ENCODE measurements at regions not wholly inside any gene's neighbourhood (a gene's known extent, or its start where the extent isn't known, plus 50 kb on each side); places are given as distances from the start of the nearest gene placed in this dataset.
"Not testable (repeated sequence)": the region's sequence is repeated elsewhere in the genome, so short reads cannot be mapped to it uniquely, and the experiment has no call there.

DNA sequence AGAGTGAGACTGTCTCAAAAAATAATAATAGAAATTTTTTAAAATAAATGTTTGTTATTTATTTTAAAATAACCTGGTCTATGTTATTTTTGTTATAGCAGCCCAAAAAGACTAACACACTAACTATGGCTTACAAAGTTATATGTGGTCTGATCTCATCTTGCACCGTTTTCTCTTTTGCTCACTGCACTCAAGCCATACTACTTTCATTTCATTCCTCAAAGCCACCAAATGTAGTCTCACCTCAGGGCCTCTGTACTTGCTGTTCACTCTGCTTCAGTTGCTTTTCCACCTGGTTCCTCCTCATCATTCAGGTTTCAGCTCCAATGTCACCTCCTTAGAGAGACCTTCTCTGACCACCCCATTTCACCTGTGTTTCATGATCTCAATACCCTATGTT is 55.2 kb upstream of the MDM1 start:
- no peak for DNase-seq

DNA sequence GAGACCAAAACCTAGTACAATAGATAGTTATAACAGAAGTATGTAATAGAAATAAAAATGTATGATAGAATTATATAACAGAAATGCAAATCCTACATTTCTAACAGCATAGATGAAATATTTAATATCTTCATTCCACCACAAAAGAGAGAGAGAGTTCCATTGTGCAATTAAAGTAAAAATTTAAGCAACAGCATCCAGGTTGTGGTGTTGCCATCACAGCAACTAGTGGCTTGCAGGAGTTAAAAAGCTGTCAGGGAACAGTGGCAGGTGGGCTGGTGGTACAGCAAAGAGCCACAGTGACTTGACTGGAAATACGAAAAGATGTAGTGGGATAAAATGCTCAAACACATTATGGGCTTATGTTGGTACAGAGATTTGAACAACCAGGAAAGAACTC is 57.1 kb upstream of the MDM1 start:
- no peak for DNase-seq

DNA sequence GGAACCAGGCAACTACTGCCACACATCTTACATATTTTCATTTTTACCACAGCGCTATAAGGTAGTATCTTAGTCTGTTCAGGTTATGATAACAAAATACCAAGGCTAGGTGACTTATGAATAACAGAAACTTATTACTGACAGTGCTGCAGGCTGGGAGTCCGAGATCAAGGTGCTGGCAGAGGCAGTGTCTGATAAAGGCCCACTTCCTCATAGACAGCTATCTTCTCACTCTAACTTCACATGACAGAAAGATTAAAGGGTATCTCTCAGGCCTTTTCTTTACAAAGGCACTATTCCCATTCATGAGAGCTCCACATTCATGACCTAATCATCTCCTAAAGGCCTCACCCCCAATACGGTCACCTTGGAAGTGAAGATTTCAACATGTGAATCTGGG is 59.8 kb upstream of the MDM1 start:
- no peak for DNase-seq

DNA sequence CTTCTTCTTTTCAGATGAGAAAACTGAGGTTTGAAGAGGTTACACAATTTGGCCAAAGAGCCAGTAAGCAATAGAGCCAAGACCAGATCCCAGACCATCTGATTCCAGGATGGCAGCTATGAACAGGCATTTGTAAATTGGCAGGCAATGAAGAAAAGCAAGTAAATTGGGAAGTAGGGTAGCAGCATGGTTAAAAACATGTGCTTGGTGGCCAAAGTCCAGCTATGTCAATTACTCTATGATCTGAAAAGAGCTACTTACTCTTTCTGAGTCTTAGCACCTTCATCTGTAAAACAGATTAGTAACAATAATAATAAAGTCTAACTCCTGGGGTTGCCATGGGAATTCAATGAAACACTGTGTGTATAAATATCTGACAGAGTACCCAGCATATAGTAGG is 60.2 kb upstream of the MDM1 start:
- no peak for DNase-seq

DNA sequence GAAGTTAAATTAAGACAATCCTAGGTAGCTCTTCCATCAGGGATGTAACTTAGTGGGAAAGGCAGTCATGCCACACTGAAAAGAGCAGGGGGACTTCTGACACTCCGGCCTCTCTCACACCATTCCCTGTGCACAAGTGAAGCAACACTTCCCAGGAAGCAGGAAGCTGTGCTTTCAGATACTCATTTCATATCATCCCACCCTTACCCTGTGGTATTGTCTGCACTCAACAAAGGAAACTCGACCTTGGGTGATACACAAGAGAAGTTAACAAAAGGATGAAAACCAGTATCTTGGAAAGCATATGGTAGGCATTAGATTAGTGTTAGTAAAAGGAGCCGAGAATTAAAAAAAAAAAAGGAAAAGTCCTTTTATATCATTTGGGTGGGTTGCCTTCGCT is 61.3 kb upstream of the MDM1 start:
- DNase-seq = no peak

DNA sequence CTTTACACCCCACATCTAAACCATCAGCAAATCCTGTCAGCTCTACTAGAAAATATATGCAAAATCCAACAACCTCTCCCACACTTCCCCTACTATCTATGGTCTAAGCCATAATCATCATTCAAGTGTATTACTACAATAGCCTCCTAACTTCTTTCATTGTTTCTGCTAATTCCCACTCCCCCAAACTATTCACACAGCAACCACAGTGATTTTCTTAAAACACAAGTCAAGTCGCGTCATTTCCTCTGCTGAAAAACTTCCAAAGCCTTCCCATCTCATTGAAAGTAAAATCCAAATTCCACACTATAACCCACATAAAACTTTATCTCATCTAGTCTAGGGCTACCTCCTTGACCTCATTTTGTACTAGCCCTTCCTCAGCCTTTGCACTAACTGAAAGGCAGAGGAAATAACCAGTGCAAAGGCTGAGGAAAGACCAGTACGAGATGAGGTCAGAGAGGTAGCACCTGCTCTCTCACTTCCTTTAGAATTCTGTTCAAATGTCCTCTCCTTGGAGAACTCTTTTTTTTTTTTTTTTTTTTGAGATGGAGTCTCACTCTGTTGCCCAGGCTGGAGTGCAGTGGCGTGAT is 65.5 kb upstream of the MDM1 start:
- no peak for DNase-seq

DNA sequence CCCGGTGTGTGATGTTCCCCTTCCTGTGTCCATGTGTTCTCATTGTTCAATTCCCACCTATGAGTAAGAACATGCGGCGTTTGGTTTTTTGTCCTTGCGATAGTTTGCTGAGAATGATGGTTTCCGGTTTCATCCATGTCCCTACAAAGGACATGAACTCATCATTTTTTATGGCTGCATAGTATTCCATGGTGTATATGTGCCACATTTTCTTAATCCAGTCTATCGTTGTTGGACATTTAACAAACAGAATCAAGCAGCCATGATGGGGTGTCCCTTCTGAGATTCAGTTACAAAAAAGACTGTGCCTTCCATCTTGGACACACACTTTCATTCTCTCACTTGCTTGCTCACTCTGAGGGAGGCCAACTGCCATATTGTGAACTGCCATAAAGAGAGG is 66.5 kb upstream of the MDM1 start:
- not testable (repeated sequence) for DNase-seq

DNA sequence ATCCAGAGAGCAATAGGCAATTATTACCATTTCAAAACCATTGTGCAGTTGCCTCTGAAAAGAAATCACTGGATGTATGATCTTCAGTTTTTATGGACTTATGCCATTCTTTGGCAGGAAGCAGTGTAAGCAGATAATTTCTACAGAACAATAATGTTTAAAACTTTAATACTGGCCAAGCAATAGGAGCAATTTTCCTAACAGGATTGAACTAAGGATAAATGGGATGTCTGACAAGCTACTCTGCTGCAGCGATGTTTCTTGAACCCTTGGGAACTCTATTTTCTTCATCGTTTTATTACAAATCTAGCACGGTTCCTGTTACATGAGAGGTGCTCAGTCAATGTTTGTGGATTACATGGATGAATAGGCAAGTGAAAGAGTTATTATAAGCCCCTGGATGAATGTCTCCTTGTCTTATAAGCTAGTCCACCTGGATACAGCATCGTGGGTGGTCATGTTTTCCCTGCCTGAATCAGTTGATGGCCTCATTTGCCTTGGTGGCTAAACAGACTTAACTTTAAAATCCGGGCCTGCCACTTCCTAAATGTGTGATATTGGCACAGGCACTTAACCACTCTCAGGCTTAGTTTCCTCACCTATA is 68.2 kb upstream of the MDM1 start:
- DNase-seq = no peak

DNA sequence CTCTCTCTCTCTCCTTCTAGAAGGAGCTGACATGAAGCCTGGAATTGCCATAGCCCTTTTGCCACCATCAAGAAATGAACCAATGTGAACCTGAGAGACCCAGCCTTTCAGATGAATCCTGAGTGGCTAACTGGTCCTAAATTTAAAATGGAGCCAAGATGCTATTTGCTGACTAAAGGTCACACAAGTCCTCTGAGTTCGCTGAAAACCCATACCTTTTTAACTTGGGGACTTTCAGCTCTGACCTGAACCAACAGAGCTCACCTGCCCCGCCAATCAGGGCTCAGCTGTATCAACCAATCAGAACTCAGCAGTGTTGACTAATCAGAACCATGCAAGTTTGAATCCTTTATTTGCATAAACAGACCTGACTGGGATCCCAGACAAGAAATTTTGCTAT is 70.3 kb upstream of the MDM1 start:
- DNase-seq = no peak

DNA sequence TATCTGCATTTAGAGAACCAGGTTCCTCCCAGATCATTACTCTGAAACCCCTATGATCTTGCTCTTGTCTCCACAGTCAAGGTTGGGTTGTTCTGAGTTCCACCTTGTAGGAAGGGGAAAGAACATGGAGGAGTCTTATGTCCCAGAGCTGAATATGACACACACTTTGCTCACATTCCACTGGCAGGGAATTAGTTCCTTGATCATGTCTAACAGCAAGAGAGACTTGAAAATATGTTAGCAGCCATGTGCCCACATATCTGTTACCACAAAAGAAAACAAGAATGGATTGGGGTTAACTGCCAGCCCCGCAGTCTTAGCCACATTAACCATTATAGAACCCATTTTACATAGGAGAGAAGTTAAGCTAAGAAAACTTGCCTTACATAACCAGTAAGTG is 71.1 kb upstream of the MDM1 start:
- peak; percentile 36 for DNase-seq

DNA sequence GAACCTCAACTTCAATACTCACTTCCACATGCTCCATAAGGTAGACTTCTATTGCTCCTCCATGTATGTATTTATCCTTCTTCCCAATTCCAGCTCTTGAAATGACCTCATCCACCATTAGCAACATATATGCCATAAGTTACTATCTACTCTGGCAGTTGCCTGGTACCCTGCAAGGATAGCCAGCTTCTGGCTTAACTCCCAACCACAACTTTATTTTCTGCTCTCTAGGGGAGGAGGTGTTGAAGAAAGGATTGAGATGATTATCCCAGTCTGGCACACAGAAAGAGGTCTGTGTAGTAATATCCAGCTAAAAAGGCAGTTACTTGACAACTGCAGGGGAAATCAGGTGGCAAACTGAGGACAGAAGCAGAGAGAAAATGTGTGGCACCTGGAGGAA is 71.5 kb upstream of the MDM1 start:
- peak; percentile 12 for DNase-seq

DNA sequence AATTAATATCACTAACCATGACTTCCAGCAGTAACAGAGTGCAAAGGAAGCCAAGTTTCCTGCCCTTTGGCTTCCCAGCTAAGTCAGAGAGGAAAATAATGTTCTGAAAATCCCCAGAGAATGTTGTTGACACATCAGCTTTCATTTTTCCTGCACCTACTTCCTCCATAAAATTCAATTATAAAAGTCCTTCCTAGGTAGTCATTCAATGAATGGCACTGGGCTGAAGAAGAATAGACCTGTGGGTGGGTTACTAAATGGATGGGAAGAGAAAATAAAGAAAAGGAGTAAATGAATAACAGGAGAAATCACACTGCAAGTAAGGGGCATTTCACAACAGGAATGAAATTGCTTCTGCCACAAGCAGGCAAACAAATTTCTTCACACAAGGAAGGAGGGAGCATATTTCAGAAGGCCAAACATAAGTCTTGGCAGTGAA is 73.2 kb upstream of the MDM1 start:
- DNase-seq = no peak

DNA sequence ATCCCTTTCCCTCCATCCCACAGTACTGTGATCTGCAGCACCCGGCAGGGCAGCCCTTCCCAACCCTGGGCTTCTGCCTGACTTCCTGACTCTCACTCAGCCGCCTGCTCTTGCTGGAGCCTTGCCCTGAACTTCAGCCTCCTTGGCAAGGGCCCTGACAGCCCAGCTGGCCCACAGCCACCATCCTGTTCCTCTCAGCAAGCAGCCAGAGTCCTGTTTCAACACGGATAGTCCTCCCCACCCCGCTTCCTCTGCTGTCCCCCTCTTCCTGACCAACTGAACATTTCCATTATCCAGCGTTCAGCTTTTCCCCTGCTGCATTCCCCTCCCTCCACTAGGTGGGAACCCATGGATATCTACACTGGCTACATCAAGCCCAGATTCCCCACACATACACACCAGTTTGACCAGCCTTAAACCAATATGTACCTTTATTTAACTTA is 74.0 kb upstream of the MDM1 start:
- peak; percentile 58 for DNase-seq

DNA sequence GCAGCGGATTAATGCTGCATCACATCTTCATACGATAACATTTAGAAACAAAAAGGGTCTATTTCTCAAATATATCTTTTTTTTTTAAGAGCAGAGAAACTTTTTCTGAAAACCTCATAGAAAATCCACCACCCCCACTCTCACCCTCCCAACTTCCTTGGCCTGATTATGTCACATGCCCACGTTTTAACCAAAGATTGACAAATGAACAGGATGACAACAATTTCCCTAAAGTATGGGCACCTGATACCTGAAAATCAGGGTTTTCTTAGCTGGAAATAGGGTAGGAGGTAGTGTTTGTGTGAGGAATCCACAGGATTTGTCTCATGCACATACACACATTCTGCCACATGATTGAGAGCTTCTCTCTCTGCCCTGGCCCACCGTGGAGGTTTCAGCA is 74.7 kb upstream of the MDM1 start:
- peak; percentile 20 for DNase-seq

DNA sequence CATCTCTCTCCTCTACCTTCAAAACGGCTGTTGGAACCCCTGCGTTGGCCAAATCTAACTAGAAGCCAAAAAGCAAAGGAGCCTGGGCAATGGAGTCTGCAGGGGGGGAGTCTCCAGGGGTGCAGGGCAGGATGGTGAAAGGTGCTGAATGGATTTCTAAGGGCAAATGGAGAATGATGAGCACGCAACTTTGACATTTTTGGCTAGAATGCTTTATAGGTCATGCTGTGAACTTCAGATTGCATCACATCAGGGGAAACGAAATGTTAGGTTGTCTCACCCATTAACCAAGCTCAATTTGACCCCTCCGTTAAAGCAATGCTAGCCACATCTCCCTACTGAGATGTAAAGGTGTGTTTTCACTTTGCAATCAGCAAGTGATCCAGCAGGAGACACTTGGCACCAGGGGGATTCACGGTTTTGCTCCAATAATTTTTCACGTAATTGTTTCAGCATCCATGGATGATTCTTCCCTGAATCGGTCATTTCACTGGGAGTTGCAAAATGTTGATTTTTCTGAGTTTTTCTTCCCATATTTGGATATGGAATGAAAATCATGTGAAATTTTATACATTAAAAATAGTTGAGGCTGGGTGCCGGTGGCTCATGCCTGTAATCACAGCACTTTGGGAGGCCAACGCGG is 78.0 kb upstream of the MDM1 start:
- DNase-seq = no peak

DNA sequence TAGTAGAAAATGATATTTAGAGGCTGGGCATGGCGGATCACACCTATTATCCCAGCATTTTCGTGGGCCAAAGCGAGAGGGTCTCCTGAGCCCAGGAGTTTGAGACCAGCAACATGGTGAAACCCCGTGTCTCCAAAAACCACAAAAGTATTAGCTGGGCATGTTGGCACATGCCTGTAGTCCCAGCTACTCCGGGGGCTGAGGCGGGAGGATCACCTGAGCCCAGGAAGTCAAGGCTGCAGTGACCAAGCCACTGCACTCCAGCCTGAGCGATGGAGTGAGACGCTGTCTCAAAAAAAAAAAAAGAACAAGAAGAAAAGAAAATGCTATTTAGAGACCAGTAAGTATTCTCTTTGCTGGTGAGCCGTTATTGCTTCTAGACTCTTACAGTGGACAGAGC is 79.2 kb upstream of the MDM1 start:
- peak; percentile 32 for DNase-seq

DNA sequence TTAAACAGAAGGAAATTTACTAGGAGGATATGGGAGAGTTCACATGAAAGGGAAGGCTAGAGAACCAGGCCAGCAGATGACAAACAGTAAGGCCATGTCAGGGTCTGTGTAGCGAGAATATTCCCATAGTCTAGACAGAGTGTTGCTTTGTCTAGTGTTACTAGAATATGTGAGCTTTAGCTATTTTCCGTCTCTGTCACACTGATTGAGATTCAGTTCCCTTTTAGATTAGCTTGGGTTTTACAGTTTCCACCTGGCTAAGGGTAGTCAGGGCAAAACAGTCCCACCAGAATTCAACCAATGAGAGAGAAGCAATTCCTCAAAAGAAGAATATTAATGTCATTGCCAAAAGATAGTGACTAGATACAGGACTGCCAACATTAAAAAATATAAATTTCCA is 82.8 kb upstream of the MDM1 start:
- no peak for DNase-seq

DNA sequence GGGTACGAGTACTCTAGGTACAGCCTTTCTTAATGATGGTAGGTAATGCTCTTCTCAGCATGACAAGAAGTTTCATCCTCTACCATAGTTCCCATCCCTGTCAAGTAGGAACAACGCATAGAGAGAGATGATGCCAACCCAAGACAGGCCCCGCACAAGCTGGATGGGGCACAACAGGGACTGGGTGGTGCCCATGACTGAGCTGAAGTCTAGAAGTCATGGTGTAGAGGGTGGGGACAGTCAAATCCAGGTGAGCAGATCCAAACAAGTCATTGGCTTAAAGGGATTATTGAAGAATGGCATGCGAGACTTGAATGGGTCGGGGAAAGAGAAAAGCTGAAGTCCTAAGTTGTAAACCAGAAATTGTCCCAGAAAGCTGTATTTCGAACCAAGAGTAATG is 84.2 kb upstream of the MDM1 start:
- DNase-seq = peak; percentile 32

DNA sequence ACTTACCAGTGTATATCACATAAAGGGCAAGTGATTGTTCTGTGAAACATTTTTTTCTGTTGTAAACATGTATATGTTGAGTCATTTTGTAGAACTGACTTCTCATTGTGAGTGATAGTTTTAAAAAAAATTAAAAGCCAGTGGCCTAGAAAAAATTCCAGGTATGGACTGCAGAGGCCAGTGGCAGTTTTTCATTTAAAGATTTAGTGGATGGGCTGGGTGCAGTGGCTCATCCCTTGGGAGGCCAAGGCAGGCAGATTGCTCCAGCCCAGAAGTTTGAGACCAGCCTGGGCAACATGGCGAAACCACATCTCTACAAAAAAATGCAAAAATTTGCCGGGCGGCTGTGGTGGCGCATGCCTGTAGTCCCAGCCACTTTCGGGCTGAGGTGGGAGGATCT is 84.7 kb upstream of the MDM1 start:
- no peak for DNase-seq

DNA sequence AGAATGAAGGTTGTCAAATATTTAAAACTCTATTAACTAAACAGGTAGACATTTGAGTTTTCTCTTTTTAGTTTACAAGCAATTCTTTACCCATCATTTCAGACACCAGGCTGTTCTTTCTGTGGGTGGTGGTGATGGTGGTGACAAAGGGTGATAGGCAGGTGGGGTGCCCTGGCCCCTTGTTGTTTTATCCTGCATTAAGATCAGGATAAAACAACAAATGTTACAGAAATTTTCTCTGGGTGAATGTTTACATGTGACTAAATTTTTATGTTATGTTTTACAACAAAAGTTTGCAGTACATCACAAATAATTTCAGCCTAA is 85.9 kb upstream of the MDM1 start:
- DNase-seq = no peak

DNA sequence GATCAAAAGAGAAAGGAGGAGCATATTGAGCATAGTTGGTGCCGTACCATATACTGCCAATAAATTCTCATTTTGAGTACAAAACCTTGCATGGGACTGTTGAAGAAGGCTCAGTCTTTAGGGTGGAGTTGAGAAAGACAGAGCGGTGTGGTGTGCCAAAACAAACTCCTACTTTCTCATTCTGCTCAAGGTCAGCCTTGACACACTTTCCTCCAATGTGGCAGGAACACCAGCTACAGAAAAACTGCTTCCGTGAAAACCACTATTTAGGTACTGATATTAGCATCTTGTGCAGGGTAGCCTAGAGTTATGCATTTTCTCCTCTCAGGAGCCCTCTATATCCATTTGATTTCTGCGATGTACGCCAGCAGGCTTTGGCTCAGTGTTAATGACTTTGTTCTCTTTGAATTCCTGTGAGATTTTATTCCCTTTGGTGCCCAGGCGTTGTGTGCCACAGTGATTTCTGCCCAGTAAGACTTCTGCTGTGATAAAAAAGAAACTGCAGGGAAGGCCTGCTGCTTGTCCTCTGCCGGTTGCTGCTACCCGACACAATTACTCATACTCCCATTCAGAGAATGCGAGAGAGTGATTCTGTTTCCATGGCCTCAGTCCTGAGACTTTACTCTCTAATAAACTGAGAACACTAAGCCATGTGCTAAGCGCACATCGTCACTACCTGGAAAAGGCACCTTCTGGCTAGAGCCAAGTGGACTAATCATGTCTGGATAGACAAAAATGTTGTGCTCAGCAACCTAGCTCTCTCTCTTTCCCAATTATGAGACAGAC is 88.3 kb upstream of the MDM1 start:
- DNase-seq = peak; percentile 59

DNA sequence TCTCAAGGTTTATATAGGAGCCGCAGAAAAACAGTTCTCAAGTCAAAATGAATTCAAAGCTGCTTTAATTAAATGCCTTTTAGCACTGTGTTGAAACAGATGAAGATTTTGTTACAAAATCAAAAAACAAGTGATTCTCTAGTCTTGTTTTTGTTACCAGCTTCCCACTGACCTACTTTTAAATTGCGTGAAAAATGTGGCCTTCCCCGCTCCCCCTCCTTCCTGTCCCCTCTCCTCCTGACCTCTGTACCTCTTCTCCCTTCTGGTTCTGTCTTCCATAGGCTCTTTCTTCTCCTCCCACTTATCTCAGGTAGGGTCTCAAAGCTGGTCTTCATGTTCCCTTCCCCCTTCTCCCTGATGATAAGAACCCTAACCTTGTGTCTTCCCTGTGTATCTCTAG is 90.0 kb upstream of the MDM1 start:
- peak; percentile 12 for DNase-seq

DNA sequence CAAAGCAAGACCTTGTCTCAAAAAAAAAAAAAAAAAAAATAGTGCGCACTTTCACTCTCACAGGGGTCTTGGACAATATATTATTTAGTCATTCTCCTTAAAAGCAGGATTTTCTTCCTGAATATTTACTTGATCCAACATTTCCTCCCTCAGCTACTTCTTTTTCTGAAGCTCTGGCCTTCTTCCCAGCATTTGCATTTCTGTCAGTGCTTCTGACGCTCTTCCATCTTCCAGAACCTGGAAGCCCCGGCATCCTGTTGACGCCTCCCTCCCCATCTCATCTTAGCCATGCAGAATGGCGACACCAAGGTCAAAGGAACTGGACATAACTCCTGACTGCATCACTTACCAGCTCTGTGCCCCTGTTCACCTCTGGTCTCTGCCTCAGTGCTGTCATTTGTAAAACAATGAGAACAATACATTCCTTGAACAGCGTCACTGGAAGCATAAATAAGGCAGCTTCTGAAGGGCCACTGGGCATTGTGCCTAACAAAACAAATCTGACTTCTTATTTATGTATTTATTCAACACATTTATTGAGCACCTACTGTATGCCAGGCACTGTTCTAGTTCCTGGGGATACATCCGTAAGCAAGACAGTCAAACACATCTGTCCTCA is 90.9 kb upstream of the MDM1 start:
- peak; percentile 24 for DNase-seq

DNA sequence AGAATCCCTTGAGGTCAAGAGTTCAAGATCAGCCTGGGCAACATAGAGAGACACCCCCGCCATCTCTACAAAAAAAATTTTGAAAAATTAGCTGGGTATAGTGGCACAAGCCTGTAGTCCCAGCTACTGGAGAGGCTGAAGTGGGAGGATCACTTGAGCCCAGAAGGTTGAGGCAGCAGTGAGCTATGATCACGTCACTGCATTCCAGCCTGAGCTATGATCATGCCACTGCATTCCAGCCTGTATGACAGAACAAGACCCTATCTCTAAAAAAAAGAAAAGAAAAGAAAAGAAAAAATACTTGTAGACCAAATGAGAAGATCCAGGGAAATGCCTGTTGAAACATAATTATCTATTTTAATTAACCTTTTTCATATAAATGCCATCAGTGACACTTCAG is 93.8 kb upstream of the MDM1 start:
- DNase-seq = peak; percentile 65

All from islet precursor cell (in vitro differentiated cells).